Kasumi-1 (cell line): ENCODE measurements at regions not wholly inside any gene's neighbourhood (a gene's known extent, or its start where the extent isn't known, plus 50 kb on each side); places are given as distances from the start of the nearest gene placed in this dataset.

Source experiments
- DNase-seq, 2 experiments: peaks; one replicate each; lab custom pipeline; 2025; lab: John Stamatoyannopoulos, UW

GRCh38 chr1:81577004-81577697 is 223.6 kb upstream of the ADGRL2 start:
- no peak for DNase-seq

DNA sequence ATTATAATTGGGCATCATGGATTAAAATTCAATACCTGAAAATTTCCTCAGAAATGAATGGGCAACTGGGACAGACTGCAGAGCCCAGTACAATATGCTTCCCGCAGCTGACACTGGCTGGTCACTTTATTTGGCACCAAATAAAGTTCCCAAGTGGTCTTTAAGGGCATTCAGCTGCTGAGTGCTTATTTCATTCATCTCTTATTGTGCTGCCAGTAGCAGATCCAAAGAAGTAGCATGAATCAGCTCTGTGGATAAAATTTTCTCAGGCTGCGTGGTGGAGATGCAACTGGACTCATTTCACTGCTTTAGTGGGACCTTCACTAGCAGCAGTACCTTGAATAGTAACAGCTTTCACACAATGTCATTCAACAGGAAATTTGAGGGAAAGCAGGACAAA is 226.3 kb upstream of the ADGRL2 start:
- DNase-seq, result no peak

DNA sequence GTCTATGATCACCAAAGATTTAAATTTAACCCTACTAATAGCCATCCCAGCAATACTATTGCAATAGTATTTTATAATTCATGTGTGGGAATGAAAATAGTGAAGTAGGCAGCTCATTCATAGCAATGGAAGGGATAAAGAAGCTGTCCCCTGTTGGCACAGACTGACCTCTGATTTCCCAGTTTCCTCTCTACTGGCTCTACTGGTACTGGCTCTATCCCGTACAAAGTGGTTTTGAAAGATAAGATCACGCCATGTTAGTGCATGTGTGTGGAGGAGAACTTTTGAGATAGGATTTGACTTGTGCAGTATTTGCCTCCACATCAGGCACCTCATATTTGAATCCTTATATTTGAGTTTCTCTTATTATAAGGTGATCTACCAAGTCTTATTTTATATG is 227.3 kb upstream of the ADGRL2 start:
- no peak for DNase-seq

DNA sequence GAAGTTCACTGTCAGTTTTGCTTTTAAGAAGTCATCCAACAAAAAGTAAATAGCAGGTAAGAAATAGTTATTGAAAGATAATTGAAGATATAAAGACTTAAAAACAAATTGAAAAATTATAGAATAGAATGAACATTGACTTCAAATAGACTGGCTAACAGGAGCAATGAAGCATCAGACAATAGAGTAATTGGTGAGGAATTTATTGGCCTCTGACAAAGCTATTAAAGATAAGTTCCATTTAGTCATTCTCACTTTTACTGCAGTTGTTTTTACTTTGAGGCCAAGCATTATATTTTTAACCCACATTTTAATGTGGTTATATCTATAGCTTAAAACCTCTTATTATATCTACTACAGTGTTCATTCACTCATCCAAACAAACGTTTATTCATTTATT is 228.8 kb upstream of the ADGRL2 start:
- no peak for DNase-seq

GRCh38 chr1:81569761-81570160 is 231.0 kb upstream of the ADGRL2 start:
- no peak for DNase-seq

DNA sequence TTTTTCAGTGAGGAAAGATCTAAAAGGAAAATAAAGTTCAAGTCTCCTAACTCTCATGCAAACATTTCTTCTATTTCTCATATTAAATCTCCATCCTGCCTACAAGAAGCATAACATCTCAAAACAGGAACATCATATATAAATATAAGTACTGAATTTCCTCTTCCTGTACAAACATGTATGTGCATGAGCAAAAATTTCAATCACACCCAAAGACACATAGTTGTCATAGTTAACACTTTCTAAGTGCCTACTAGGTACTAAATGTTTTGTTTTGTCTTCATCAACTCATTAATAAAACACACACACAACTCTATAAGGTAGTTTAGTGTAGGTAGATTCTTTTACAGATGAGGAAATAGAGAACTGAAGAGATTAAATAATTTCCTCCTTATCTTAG is 237.1 kb upstream of the ADGRL2 start:
- no peak for DNase-seq

DNA sequence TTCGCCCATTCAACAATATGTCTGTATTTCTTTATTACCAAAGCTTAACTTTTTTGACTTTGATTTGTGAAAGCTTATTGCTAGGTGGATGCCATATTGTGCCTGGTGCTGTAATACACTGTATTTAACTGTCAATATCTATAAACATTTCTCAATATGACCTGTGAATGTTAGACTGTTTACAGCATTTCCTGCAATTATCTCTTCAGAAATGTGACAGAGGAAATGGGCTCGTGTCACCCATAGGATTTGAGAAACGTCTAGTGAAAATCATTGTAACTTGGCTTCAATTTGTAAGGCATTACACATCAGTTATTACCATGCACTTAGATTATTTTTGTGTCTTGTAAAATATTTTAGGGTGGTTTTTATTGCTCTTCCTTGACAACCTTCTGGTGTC is 237.8 kb upstream of the ADGRL2 start:
- no peak for DNase-seq

- no peak for DNase-seq
These were observed 240.1 kb upstream of the ADGRL2 start for GRCh38 chr1:81560629-81561028.

DNA sequence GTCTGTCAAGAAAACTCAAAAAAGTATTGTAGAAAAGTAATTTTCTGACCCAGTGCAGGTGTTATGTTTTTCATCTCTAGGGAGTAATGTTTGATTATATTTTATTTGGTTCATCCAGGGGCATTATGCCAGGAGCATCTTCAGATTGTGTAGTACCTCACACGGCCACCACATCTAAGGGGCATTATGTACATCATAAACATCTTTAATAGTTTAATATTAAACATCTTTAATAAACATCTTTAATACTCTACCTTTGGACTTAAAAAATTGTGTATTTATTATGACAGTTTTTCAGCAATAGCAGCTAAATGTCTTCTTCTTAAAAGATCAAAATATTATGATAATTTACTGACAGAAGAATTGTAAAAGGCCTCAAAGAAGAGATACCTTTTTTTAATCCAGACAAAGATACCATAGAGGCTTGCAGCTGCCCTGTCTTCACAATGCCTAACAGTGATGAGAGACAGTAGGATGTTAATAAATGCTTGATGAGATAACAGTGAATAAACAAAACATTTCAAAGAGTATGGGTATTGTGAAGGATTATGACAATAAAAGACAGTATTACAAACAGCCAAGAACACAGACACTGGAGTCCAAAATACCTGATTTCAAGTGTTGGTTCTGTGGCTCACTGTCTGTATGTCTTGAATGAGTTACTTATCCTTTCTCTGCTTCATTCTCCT is 240.9 kb upstream of the ADGRL2 start:
- DNase-seq, result peak; percentile 8 to 12

GRCh38 chr1:81558291-81559076 is 242.2 kb upstream of the ADGRL2 start:
- DNase-seq, result no peak

DNA sequence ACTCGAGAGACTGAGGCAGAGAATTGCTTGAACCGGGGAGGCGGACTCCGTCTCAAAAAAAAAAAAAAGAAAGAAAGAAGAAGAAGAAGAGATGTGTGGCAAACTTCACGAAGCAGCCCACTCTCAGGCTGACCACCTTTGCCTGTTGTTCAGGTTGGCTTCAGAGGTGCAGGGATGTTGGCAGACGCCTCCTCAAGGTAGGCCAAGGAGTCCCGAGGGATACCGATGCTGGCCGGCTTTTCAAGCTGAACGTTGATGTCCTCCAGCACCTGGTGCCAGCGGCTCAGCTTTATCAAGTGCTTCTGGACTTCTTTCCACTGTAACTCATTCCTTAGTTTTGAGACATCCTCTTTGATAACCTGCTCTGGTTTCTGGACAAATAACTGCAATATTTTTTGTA is 243.8 kb upstream of the ADGRL2 start:
- no peak for DNase-seq

DNA sequence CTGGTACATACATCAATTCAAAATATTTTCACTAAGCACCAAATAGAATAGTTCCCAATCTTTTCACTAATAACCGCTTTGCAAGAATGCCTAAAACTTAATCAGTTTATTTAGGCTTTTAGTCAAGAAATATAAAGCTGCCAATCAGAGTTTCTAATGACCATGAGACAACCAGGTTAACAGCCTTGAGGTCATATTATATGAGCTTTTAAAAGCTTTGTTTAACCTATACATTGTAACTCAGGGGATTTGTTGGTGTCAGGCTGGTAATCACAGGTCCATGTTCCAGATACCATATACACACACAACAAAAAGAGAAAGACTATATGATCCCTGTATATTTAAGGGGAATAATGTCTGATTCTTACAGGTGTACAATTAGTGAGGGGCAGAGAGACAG is 246.2 kb upstream of the ADGRL2 start:
- DNase-seq, result no peak

GRCh38 chr1:81554108-81554507 is 246.6 kb upstream of the ADGRL2 start:
- DNase-seq, result no peak

GRCh38 chr1:81553503-81553902 is 247.2 kb upstream of the ADGRL2 start:
- no peak for DNase-seq

- DNase-seq, result no peak
These were observed 248.8 kb upstream of the ADGRL2 start for GRCh38 chr1:81551946-81552345.

DNA sequence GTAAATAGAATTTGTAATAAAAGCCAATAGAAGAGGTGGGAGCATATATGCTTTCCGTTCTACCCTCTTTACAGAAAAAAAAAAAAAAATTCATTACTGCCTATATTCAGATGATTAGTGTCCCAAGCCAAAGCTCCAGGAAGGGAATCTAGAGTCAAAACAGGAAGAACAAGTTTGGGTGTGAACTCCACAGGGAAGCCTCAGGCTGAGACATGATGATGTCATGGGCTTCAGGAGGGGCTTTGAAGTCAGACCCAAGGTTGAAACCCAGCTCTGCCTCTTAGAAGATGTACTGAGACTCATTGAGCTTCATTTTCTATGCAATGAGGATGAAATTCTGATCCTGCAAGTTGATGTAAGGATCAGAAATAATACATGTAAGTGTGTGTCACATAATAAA is 250.0 kb upstream of the ADGRL2 start:
- no peak for DNase-seq

GRCh38 chr1:81549588-81550127 is 251.1 kb upstream of the ADGRL2 start:
- peak; percentile 31 to 60 for DNase-seq

- DNase-seq, result no peak
These were observed 251.7 kb upstream of the ADGRL2 start for GRCh38 chr1:81548918-81549587.

- DNase-seq, result no peak
These were observed 252.8 kb upstream of the ADGRL2 start for GRCh38 chr1:81547912-81548303.

- DNase-seq, result no peak
These were observed 253.3 kb upstream of the ADGRL2 start for GRCh38 chr1:81547261-81547911.

DNA sequence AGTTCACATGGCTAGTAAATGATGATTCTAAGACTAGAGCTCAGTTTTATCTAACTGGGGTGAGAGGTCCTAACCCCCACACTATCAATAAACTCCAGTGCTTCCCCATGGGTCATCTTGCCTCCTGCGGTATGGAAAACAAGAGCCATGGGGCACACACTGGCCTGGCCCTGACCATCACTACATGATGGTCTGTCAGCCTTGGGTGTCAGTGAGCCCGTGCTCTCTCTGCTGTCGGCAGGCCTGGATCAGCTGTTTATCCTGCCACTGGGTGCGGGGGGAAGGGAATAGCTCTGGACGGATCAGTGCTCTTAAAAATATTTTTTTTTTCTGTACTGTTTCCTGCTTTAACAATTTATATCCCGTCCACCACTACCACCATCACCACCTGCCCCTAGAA is 255.0 kb upstream of the ADGRL2 start:
- no peak for DNase-seq

GRCh38 chr1:81543764-81544163 is 257.0 kb upstream of the ADGRL2 start:
- DNase-seq, result no peak
